HepG2 (cell line): ENCODE measurements at regions not wholly inside any gene's neighbourhood (a gene's known extent, or its start where the extent isn't known, plus 50 kb on each side); places are given as distances from the start of the nearest gene placed in this dataset.

Experiments used
- CBFB ChIP-seq: sonication (generic); formaldehyde crosslinking; IDR thresholded peaks from 2 replicates; pipeline ENCODE4 v1.4.0; 2020; ENCODE audit warnings: missing genetic modification reagents
- CHD2 ChIP-seq: IDR thresholded peaks from 2 replicates; pipeline ENCODE4 v1.6.1; 2011; ENCODE audit warnings: low read depth, low read length, improper control_type of control experiment
- CTCF ChIP-seq: sonication (generic); formaldehyde crosslinking; IDR thresholded peaks from 2 replicates; pipeline ENCODE4 v1.5.0; 2020; ENCODE audit warnings: mild to moderate bottlenecking, missing genetic modification reagents, moderate library complexity
- JUND ChIP-seq: sonication (generic); formaldehyde crosslinking; IDR thresholded peaks from 2 replicates; pipeline ENCODE4 v1.8.0; 2022; ENCODE audit warnings: mild to moderate bottlenecking, missing genetic modification reagents
- NFKBIZ ChIP-seq: IDR thresholded peaks from 2 replicates; pipeline ENCODE4 v1.6.1; 2018; ENCODE audit warnings: missing genetic modification reagents, missing compliant biosample characterization
- TCF7L2 ChIP-seq: IDR thresholded peaks from 2 replicates; pipeline ENCODE4 v1.6.1; 2011; ENCODE audit warnings: mild to moderate bottlenecking, low read depth, low read length, moderate library complexity
- YY1 ChIP-seq: IDR thresholded peaks from 2 replicates; pipeline ENCODE4 v1.6.1; 2011; ENCODE audit warnings: low read length, low read depth, moderate library complexity, mild to moderate bottlenecking; ENCODE audit not compliant: insufficient read depth, insufficient replicate concordance
- ZNF253 ChIP-seq: sonication (generic); formaldehyde crosslinking; IDR thresholded peaks from 2 replicates; pipeline ENCODE4 v1.8.0; 2022; ENCODE audit warnings: mild to moderate bottlenecking, missing genetic modification reagents, borderline replicate concordance

- TF ChIP-seq JUND (CRISPR knock-in tag) = no peak
- no peak for TF ChIP-seq CBFB (CRISPR knock-in tag)
- no peak for TF ChIP-seq TCF7L2
- no peak for TF ChIP-seq CTCF (CRISPR knock-in tag)
- no peak for TF ChIP-seq CHD2
- TF ChIP-seq YY1 = no peak
- TF ChIP-seq NFKBIZ (CRISPR knock-in tag) = no peak
- no peak for TF ChIP-seq ZNF253 (CRISPR knock-in tag)
These were observed 403.0 kb downstream of the HINT1 start for GRCh38 chr5:130762031-130762430.
